ENCODE measurements at regions not wholly inside any gene's neighbourhood (a gene's known extent, or its start where the extent isn't known, plus 50 kb on each side); places are given as distances from the start of the nearest gene placed in this dataset.

DNA sequence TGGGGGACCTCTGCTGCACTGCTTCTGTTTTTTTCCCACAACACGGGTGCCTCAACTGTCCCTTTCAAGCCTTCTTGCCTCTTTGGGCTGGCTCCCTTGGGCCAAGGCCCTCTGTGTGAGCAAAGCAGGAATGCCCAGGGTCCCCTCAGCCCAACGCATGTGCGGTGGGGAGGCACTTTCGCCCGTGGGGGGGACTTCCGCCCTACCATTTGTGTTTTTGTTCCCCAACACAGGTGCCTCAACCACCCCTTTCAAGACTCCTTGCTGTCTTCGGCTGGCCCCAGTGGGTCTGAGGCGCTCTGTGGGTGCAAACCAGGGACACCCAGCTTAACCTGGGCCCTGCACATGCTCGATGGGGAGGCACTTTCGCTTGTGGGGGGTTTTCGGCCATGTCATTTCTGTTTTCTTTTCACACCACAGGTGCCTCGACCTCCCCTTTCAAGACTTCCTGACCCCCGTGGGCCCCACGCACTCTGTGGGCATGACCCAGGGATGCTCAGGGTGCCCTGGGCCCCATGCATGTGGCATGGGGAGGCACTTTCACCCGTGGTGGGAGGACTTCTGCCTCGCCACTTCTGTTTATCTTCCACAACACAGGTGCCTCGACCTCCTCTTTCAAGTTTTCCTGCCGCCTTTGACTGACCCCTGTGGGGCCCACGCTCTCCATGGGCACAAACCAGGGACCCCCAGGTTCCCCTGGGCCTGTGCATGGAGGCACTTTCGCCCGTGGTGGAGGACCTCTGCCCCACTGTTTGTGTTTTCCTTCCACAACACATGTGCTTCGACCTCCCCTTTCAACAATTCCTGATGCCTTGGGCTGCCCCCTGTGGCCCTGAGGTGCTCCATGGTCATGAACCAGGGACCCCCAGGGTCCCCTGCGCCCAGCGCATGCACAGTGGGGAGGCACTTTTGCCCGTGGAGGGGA, 365.7 kb downstream of the ALG10 start:
- TF ChIP-seq, protein P1, sequence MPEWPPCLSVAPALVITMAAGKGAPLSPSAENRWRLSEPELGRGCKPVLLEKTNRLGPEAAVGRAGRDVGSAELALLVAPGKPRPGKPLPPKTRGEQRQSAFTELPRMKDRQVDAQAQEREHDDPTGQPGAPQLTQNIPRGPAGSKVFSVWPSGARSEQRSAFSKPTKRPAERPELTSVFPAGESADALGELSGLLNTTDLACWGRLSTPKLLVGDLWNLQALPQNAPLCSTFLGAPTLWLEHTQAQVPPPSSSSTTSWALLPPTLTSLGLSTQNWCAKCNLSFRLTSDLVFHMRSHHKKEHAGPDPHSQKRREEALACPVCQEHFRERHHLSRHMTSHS (tag by site-specific recombination; IDR thresholded peaks at IDR 0.05), result no peak
- TF ChIP-seq, protein P2, sequence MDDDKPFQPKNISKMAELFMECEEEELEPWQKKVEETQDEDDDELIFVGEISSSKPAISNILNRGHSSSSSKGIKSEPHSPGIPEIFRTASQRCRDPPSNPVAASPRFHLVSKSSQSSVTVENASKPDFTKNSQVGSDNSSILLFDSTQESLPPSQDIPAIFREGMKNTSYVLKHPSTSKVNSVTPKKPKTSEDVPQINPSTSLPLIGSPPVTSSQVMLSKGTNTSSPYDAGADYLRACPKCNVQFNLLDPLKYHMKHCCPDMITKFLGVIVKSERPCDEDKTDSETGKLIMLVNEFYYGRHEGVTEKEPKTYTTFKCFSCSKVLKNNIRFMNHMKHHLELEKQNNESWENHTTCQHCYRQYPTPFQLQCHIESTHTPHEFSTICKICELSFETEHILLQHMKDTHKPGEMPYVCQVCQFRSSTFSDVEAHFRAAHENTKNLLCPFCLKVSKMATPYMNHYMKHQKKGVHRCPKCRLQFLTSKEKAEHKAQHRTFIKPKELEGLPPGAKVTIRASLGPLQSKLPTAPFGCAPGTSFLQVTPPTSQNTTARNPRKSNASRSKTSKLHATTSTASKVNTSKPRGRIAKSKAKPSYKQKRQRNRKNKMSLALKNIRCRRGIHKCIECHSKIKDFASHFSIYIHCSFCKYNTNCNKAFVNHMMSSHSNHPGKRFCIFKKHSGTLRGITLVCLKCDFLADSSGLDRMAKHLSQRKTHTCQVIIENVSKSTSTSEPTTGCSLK (tag by site-specific recombination; IDR thresholded peaks at IDR 0.05), result no peak
- TF ChIP-seq ZNF184 (tag by site-specific recombination; IDR thresholded peaks at IDR 0.05) (no peak), ZNF449 (tag by site-specific recombination; IDR thresholded peaks at IDR 0.05) (no peak), KLF17 (tag by site-specific recombination; IDR thresholded peaks at IDR 0.05) (no peak), ZNF112 (tag by site-specific recombination; IDR thresholded peaks at IDR 0.05) (no peak), MYNN (tag by site-specific recombination; IDR thresholded peaks at IDR 0.05; ENCODE audit: borderline replicate concordance) (no peak), HOXD13 (CRISPR knock-in tag; IDR thresholded peaks at IDR 0.05; ENCODE audit: borderline replicate concordance) (no peak), ZNF26 (tag by site-specific recombination; IDR thresholded peaks at IDR 0.05) (no peak), ZNF157 (tag by site-specific recombination; IDR thresholded peaks at IDR 0.05) (no peak), ZNF341 (tag by site-specific recombination; IDR thresholded peaks at IDR 0.05; ENCODE audit: low read depth) (no peak), ZSCAN23 (tag by site-specific recombination; IDR thresholded peaks at IDR 0.05) (no peak), ZBTB1 (tag by site-specific recombination; IDR thresholded peaks at IDR 0.05) (no peak), ZNF23 (tag by site-specific recombination; IDR thresholded peaks at IDR 0.05; ENCODE audit: borderline replicate concordance) (no peak)
- Histone ChIP-seq H3K27ac (ENCODE audit: extremely low read depth, low read depth, low read length) (no peak overlapping the region), H3K9me3 (ENCODE audit: control insufficient read depth, insufficient read depth, low read depth, low read length) (no peaks in the 10 kb centered on the region), H3K4me1 (ENCODE audit: control insufficient read depth, insufficient read depth, low read length) (no peaks in the 10 kb centered on the region), H3K36me3 (ENCODE audit: control insufficient read depth in 2 of 2, insufficient read depth in 1 of 2, low read length in 2 of 2) (no peaks in the 10 kb centered on the region), H3K4me3 (ENCODE audit: low read depth, low read length) (no peak overlapping the region)
- POLR2A ChIA-PET, result no interaction called here
- CTCF ChIA-PET, result no interaction called here

GRCh38 chr12:34388636-34389377, 366.5 kb downstream of the ALG10 start:
- ChIA-PET CTCF (no interaction called here), POLR2A (no interaction called here)
- no peak for TF ChIP-seq OSR2 (tag by site-specific recombination; IDR thresholded peaks at IDR 0.05)
- no peak for TF ChIP-seq ZNF692 (tag by site-specific recombination; IDR thresholded peaks at IDR 0.05)
- TF ChIP-seq ZFP69B (tag by site-specific recombination; IDR thresholded peaks at IDR 0.05), result no peak
- no peak for TF ChIP-seq ZFP37 (tag by site-specific recombination; IDR thresholded peaks at IDR 0.05)
- no peak for TF ChIP-seq ZNF843 (tag by site-specific recombination; IDR thresholded peaks at IDR 0.05)
- Histone ChIP-seq H3K27ac (ENCODE audit: extremely low read depth, low read depth, low read length) (no peak overlapping the region), H3K4me1 (ENCODE audit: control insufficient read depth, insufficient read depth, low read length) (no peaks in the 10 kb centered on the region), H3K36me3 (ENCODE audit: control insufficient read depth in 2 of 2, insufficient read depth in 1 of 2, low read length in 2 of 2) (no peaks in the 10 kb centered on the region), H3K9me3 (ENCODE audit: control insufficient read depth, insufficient read depth, low read depth, low read length) (no peaks in the 10 kb centered on the region), H3K4me3 (ENCODE audit: low read depth, low read length) (no peak overlapping the region)
